ENCODE measurements at regions not wholly inside any gene's neighbourhood (a gene's known extent, or its start where the extent isn't known, plus 50 kb on each side); places are given as distances from the start of the nearest gene placed in this dataset.

GRCh38 chr10:131792809-131793208, 108.0 kb upstream of the PPP2R2D start:
- no peak overlapping the region for H3K27ac ChIP-seq (ENCODE audit: extremely low read length, insufficient read depth, low read length)
- H3K4me2 ChIP-seq (ENCODE audit: low read depth, low read length) = no peak overlapping the region
- H3K9me3 ChIP-seq (ENCODE audit: low read length) = peaks cover 15% of the 10 kb centered on the region
- H3K27me3 ChIP-seq (ENCODE audit: control insufficient read depth in 1 of 2, insufficient read depth in 2 of 2, low read length in 2 of 2) = 0 out of 5 replicates have a peak, but pooled peaks cover 0 to 9% of the 10 kb centered on the region in 2 experiments
- FAIRE-seq (no peak), DNase-seq (ENCODE audit: low spot score) (no peak), ATAC-seq (no peak)
- no peaks in the 10 kb centered on the region for H3K36me3 ChIP-seq (replicated peaks in 1 of 2; ENCODE audit: control insufficient read depth in 1 of 2, insufficient read depth in 2 of 2, low read length in 2 of 2)
- intact Hi-C loops (cut with micrococcal nuclease; ENCODE audit: unreplicated experiment) = no loop called here
- H3K4me1 ChIP-seq (ENCODE audit: insufficient read depth, low read length) = no peaks in the 10 kb centered on the region
- ChIA-PET POLR2A (no interaction called here), CTCF (ENCODE audit: low intra/inter-chr PET ratio, low total read pairs) (no interaction called here)
- no peaks in the 10 kb centered on the region for H4K20me1 ChIP-seq (ENCODE audit: insufficient read depth, low read length)
- in situ Hi-C loops (cut with HindIII; ENCODE audit: extremely low pct_ligation_motif_present, low pct_unique_long_range_greater_than_20kb) = no loop called here
- BruUV-seq (replicated peaks) = no TSS peak
- no peak overlapping the region for H2AFZ ChIP-seq (ENCODE audit: low read length)
- H3K79me2 ChIP-seq (ENCODE audit: insufficient read depth, low read length) = no peaks in the 10 kb centered on the region
- whole genome bisulfite sequencing (ENCODE audit: low lambda C conversion rate) = 41% methylated on average over 5 of the region's 7 CpGs
- H3K9ac ChIP-seq (ENCODE audit: insufficient read depth, low read depth, low read length) = no peak overlapping the region
- H3K4me3 ChIP-seq (replicated peaks in 1 of 3; ENCODE audit: insufficient read depth in 1 of 3, low read depth in 2 of 3, low read length in 3 of 3) = no peak overlapping the region
- TF ChIP-seq NFE2 (CRISPR knock-in tag; IDR thresholded peaks at IDR 0.05) (no peak), MEIS2 (CRISPR knock-in tag; IDR thresholded peaks at IDR 0.05) (no peak), ZNF234 (CRISPR knock-in tag; conservative IDR thresholded peaks at IDR 0.05) (no peak), POLR2G (IDR thresholded peaks at IDR 0.05; ENCODE audit: low read depth, low read length) (no peak), ZNF879 (CRISPR knock-in tag; IDR thresholded peaks at IDR 0.05) (no peak), ZNF224 (CRISPR knock-in tag; IDR thresholded peaks at IDR 0.05) (no peak)

DNA sequence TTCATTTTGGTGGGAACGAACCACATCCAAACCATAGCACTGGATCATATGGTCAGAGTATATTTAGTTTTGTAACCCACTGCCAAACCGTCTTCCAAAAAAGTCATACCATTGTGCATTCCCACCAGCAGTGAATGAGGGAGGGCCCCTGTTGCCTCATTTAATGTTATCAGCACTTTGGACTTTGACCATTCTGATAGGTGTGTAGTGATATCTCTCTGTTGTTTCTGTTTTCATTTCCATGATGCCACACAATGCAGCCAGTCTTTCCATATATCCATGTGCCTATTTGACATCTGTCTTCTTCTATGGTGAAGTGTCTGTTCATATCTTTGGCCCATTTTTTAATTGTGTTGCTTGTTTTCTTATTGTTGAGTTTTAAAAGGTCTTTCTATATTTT, 105.0 kb upstream of the PPP2R2D start:
- intact Hi-C loops (cut with micrococcal nuclease; ENCODE audit: unreplicated experiment) = no loop called here
- POLR2A ChIA-PET = no interaction called here
- DNase-seq (ENCODE audit: low spot score) (peak; percentile 34), FAIRE-seq (no peak), ATAC-seq (no peak)
- Histone ChIP-seq H3K79me2 (ENCODE audit: insufficient read depth, low read length) (no peaks in the 10 kb centered on the region), H3K9me3 (ENCODE audit: low read length) (peaks cover 28% of the 10 kb centered on the region), H3K4me2 (ENCODE audit: low read depth, low read length) (no peak overlapping the region), H4K20me1 (ENCODE audit: insufficient read depth, low read length) (no peaks in the 10 kb centered on the region), H3K9ac (ENCODE audit: insufficient read depth, low read depth, low read length) (no peak overlapping the region), H3K27ac (ENCODE audit: extremely low read length, insufficient read depth, low read length) (no peak overlapping the region), H2AFZ (ENCODE audit: low read length) (no peak overlapping the region), H3K36me3 (replicated peaks in 1 of 2; ENCODE audit: control insufficient read depth in 1 of 2, insufficient read depth in 2 of 2, low read length in 2 of 2) (no peaks in the 10 kb centered on the region), H3K27me3 (ENCODE audit: control insufficient read depth in 1 of 2, insufficient read depth in 2 of 2, low read length in 2 of 2) (0 out of 5 replicates have a peak, but pooled peaks cover 0 to 9% of the 10 kb centered on the region in 2 experiments), H3K4me3 (replicated peaks in 1 of 3; ENCODE audit: insufficient read depth in 1 of 3, low read depth in 2 of 3, low read length in 3 of 3) (no peak overlapping the region), H3K4me1 (ENCODE audit: insufficient read depth, low read length) (no peaks in the 10 kb centered on the region)
- TF ChIP-seq KLF9 (CRISPR knock-in tag; IDR thresholded peaks at IDR 0.05; ENCODE audit: low read depth) (no peak), HNF4A (CRISPR knock-in tag; IDR thresholded peaks at IDR 0.05) (peak; percentile 40), THRA (CRISPR knock-in tag; IDR thresholded peaks at IDR 0.05; ENCODE audit: borderline replicate concordance) (no peak)
- BruUV-seq (replicated peaks) = no TSS peak
- 26% methylated on average over 2 of the region's 2 CpGs for WGBS (ENCODE audit: low lambda C conversion rate)
- CTCF ChIA-PET (ENCODE audit: low intra/inter-chr PET ratio, low total read pairs) = no interaction called here
- in situ Hi-C loops (cut with HindIII; ENCODE audit: extremely low pct_ligation_motif_present, low pct_unique_long_range_greater_than_20kb) = no loop called here
